H1 (cell line): ENCODE measurements at regions not wholly inside any gene's neighbourhood (a gene's known extent, or its start where the extent isn't known, plus 50 kb on each side); places are given as distances from the start of the nearest gene placed in this dataset.

Source experiments
- NRF1 ChIP-seq: IDR thresholded peaks from 2 replicates; pipeline ENCODE4 v1.6.1; 2011; ENCODE audit warnings: mild to moderate bottlenecking, low read depth, low read length, improper control_type of control experiment
- RBBP5 ChIP-seq: IDR thresholded peaks from 2 replicates; pipeline ENCODE4 v1.7.1; 2012; ENCODE audit warnings: low read depth, mild to moderate bottlenecking, inconsistent platforms, low read length, moderate library complexity, borderline replicate concordance
- TEAD4 ChIP-seq: IDR thresholded peaks from 2 replicates; pipeline ENCODE4 v1.6.1; 2012; ENCODE audit warnings: low read depth, low read length, inconsistent platforms, mixed read lengths
- TF ChIP-seq, protein P1 (sequence below): IDR thresholded peaks from 2 replicates; pipeline ENCODE4 v1.6.1; 2012; ENCODE audit warnings: low read length, inconsistent platforms

DNA sequence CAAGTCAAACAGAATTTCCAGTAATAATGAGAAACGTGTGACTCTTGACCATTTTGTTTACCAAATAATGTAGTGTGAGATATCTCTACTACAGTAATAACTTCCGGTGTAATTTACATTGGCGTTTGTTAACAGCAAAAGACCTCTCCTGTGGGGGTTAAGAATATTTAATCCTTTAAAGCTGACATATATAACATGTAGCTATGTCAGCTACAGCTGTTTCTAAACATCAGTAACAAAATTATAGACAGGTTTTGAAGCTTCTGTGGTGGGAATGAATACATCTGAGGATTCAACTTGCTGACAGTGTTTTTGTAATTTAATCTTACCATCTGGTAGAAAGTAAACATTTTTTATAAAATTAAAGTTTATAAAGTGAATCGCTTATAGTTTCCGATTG is 73.6 kb upstream of the TENM3 start (continued):
- TF ChIP-seq NRF1 (no peak), TEAD4 (no peak), RBBP5 (no peak)
- TF ChIP-seq, protein P1, sequence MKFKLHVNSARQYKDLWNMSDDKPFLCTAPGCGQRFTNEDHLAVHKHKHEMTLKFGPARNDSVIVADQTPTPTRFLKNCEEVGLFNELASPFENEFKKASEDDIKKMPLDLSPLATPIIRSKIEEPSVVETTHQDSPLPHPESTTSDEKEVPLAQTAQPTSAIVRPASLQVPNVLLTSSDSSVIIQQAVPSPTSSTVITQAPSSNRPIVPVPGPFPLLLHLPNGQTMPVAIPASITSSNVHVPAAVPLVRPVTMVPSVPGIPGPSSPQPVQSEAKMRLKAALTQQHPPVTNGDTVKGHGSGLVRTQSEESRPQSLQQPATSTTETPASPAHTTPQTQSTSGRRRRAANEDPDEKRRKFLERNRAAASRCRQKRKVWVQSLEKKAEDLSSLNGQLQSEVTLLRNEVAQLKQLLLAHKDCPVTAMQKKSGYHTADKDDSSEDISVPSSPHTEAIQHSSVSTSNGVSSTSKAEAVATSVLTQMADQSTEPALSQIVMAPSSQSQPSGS, result no peak
